Ovary (tissue), 3 donors: ENCODE measurements at regions not wholly inside any gene's neighbourhood (a gene's known extent, or its start where the extent isn't known, plus 50 kb on each side); places are given as distances from the start of the nearest gene placed in this dataset.

Experiments
- POLR2A ChIP-seq: fragments of 450-650 bp; IDR thresholded peaks from one replicate; pipeline ENCODE4 v1.6.1; 2017; ENCODE audit warnings: antibody characterized with exemption, mild to moderate bottlenecking, moderate library complexity
- TF ChIP-seq, protein P1 (sequence below), 3 donors: fragments of 450-650 bp in 2 of 3; fragments of 200-600 bp in 1 of 3; IDR thresholded peaks; one replicate each; pipeline versions ENCODE4 v1.5.1 to v1.8.0; 2016 to 2022; ENCODE audit warnings: antibody characterized with exemption in 3 of 3, mild to moderate bottlenecking in 1 of 3
- donor health status: DM: no; HTN: no; CAD: no.

- TF ChIP-seq, protein P1, sequence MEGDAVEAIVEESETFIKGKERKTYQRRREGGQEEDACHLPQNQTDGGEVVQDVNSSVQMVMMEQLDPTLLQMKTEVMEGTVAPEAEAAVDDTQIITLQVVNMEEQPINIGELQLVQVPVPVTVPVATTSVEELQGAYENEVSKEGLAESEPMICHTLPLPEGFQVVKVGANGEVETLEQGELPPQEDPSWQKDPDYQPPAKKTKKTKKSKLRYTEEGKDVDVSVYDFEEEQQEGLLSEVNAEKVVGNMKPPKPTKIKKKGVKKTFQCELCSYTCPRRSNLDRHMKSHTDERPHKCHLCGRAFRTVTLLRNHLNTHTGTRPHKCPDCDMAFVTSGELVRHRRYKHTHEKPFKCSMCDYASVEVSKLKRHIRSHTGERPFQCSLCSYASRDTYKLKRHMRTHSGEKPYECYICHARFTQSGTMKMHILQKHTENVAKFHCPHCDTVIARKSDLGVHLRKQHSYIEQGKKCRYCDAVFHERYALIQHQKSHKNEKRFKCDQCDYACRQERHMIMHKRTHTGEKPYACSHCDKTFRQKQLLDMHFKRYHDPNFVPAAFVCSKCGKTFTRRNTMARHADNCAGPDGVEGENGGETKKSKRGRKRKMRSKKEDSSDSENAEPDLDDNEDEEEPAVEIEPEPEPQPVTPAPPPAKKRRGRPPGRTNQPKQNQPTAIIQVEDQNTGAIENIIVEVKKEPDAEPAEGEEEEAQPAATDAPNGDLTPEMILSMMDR (IDR thresholded peaks at IDR 0.05) = no peak
- no peak for TF ChIP-seq POLR2A
Measured at GRCh38 chr11:127478826-127479225, 478.3 kb upstream of the KIRREL3 start.
